ENCODE measurements at regions not wholly inside any gene's neighbourhood (a gene's known extent, or its start where the extent isn't known, plus 50 kb on each side); places are given as distances from the start of the nearest gene placed in this dataset.
A peak's percentile ranks its signal among the peaks of the same experiment; 100 is the strongest.

GRCh38 chr7:52500841-52501240, 534.6 kb upstream of the POM121L12 start:
- no peak overlapping the region for H4K91ac ChIP-seq (replicated peaks; ENCODE audit: insufficient read length, low read length)
- H3K4me2 ChIP-seq (ENCODE audit: insufficient read depth in 1 of 2, low read depth in 2 of 2, low read length in 2 of 2), result no peak overlapping the region
- no peaks in the 10 kb centered on the region for H3K27me3 ChIP-seq (replicated peaks in 1 of 4; ENCODE audit: control insufficient read depth in 3 of 4, extremely low read depth in 1 of 4, insufficient read depth in 3 of 4, low read length in 3 of 4)
- no peak overlapping the region for H3K23ac ChIP-seq (ENCODE audit: insufficient read length)
- DNase-seq (ENCODE audit: low read depth in 1 of 2, low spot score in 2 of 2), result no peak
- POLR2A ChIA-PET (ENCODE audit: partially characterized antibody), result interaction anchor here (0.6 kb wide), 1 partner anchor 82 kb away, joined by 3 read pairs; no protein-coding TSS in a partner anchor
- no peak overlapping the region for H3K4ac ChIP-seq (replicated peaks; ENCODE audit: insufficient read length, low read depth, low read length)
- H2BK12ac ChIP-seq (ENCODE audit: low read depth, low read length), result no peak overlapping the region
- no peak overlapping the region for H2BK5ac ChIP-seq (ENCODE audit: low read depth, low read length)
- H3K18ac ChIP-seq (ENCODE audit: extremely low read depth, low read length), result no peak overlapping the region
- H3K9me3 ChIP-seq (ENCODE audit: insufficient read depth in 2 of 2, low read depth in 1 of 2, low read length in 1 of 2), result no peaks in the 10 kb centered on the region
- CTCF ChIA-PET (ENCODE audit: partially characterized antibody), result interaction anchor here (0.5 to 0.6 kb wide), 2 partner anchors 701 to 913 kb away, joined by 3 read pairs; no protein-coding TSS in a partner anchor
- no peak overlapping the region for H4K5ac ChIP-seq (ENCODE audit: insufficient read length, low read depth, low read length)
- no peak overlapping the region for H4K8ac ChIP-seq (ENCODE audit: extremely low read depth, insufficient read depth, low read length)
- no peaks in the 10 kb centered on the region for H3K36me3 ChIP-seq (ENCODE audit: control insufficient read depth in 2 of 4, insufficient read depth in 4 of 4, low read length in 3 of 4)
- H3K4me3 ChIP-seq (ENCODE audit: extremely low read depth in 1 of 4, insufficient read depth in 2 of 4, low read depth in 3 of 4, low read length in 4 of 4), result no peak overlapping the region
- no peak for TF ChIP-seq GTF2F1 (IDR thresholded peaks at IDR 0.05; ENCODE audit: borderline replicate concordance, low read depth, low read length)
- no peak for TF ChIP-seq HDAC6 (IDR thresholded peaks at IDR 0.05; ENCODE audit: low read depth, low read length)
- TF ChIP-seq BACH1 (IDR thresholded peaks at IDR 0.05; ENCODE audit: low read length), result no peak
- no peak for TF ChIP-seq KDM1A (IDR thresholded peaks at IDR 0.05; ENCODE audit: borderline replicate concordance, low read length)
- no peak for TF ChIP-seq BRCA1 (IDR thresholded peaks at IDR 0.05; ENCODE audit: low read depth, low read length)
- no peak for TF ChIP-seq FOSL1 (IDR thresholded peaks at IDR 0.05; ENCODE audit: insufficient read depth, low read depth, low read length)
- no peak for TF ChIP-seq TCF12 (IDR thresholded peaks at IDR 0.05; ENCODE audit: low read depth, low read length)
- TF ChIP-seq CBX5 (IDR thresholded peaks at IDR 0.05; ENCODE audit: low read depth, low read length), result no peak
- no peak overlapping the region for H3K9ac ChIP-seq (replicated peaks in 1 of 4; ENCODE audit: extremely low read depth in 1 of 4, low read depth in 3 of 4, low read length in 3 of 4)
- H3K79me2 ChIP-seq (ENCODE audit: control insufficient read depth in 1 of 2, insufficient read depth in 2 of 2, low read length in 2 of 2), result no peaks in the 10 kb centered on the region
- H3K23me2 ChIP-seq (ENCODE audit: low read depth, low read length), result no peaks in the 10 kb centered on the region
- no peak for FAIRE-seq
- no peak overlapping the region for H2AK5ac ChIP-seq (ENCODE audit: low read depth, low read length)
- no peak overlapping the region for H3K14ac ChIP-seq (ENCODE audit: insufficient read length)
- no peak overlapping the region for H2BK120ac ChIP-seq (replicated peaks; ENCODE audit: low read depth, low read length)
- H2BK20ac ChIP-seq (ENCODE audit: low read length), result no peak overlapping the region
- WGBS, 2 experiments (ENCODE audit: extremely low coverage in 1 of 2, insufficient coverage in 1 of 2, insufficient read length in 1 of 2, insufficient replicate concordance in 2 of 2, low coverage in 1 of 2, low lambda C conversion rate in 2 of 2, missing lambda C conversion rate in 1 of 2), result 69% methylated on average over 3 of the region's 3 CpGs; no CpG with 5 or more reads in 1 of the 2 experiments
- no peak overlapping the region for H3K56ac ChIP-seq (replicated peaks; ENCODE audit: insufficient read length, low read depth, low read length)
- no peak overlapping the region for H3K27ac ChIP-seq (ENCODE audit: low read depth, low read length)
- peak overlapping the region; percentile 67; the same call in 1 of the 2 replicates for H2AFZ ChIP-seq (ENCODE audit: low read length)
- H2BK15ac ChIP-seq (ENCODE audit: low read length), result no peak overlapping the region
- H3K79me1 ChIP-seq (ENCODE audit: low read depth, low read length), result no peaks in the 10 kb centered on the region
- no peaks in the 10 kb centered on the region for H3K4me1 ChIP-seq (replicated peaks in 1 of 4; ENCODE audit: control insufficient read depth in 3 of 4, insufficient read depth in 4 of 4, low read length in 3 of 4)
- H4K20me1 ChIP-seq (replicated peaks in 1 of 2; ENCODE audit: control insufficient read depth in 1 of 2, insufficient read depth in 2 of 2, low read length in 2 of 2), result no peaks in the 10 kb centered on the region

All from H1 (cell line).